ENCODE measurements at regions not wholly inside any gene's neighbourhood (a gene's known extent, or its start where the extent isn't known, plus 50 kb on each side); places are given as distances from the start of the nearest gene placed in this dataset.

DNA sequence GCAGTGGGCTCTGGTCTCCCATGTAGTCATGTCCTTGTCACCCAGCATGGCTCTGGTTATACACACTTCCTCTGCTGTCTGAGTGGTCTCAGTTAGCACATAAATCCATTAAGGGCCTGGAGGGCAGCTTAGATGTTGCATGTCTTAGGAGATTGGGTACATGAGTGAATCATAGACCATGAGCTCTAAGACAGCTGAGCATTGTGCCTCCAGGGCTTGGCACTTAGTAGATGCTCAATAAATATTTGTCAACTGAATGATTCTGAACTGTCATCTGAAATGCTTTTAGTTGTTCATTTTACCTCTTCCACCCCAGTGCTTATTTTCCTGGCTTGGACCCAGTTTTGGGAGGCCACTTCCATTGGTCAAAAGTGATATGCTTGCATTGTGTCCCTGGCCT lies 135.6 kb downstream of the BOD1 start:
- CTCF ChIA-PET: no interaction called here
- TF ChIP-seq FOXM1 (IDR thresholded peaks at IDR 0.05; ENCODE audit: borderline replicate concordance) (no peak), HDGF (IDR thresholded peaks at IDR 0.05; ENCODE audit: borderline replicate concordance) (no peak), FOXK2 (IDR thresholded peaks at IDR 0.05) (no peak), ZNF384 (IDR thresholded peaks at IDR 0.05) (no peak), BHLHE40 (IDR thresholded peaks at IDR 0.05; ENCODE audit: borderline replicate concordance) (no peak), LEF1 (IDR thresholded peaks at IDR 0.05; ENCODE audit: borderline replicate concordance) (no peak), SUZ12 (IDR thresholded peaks at IDR 0.05) (no peak), TARDBP (IDR thresholded peaks at IDR 0.05) (no peak), CTBP1 (IDR thresholded peaks at IDR 0.05; ENCODE audit: borderline replicate concordance) (no peak), ELF4 (IDR thresholded peaks at IDR 0.05) (no peak)
- TF ChIP-seq, protein P1, sequence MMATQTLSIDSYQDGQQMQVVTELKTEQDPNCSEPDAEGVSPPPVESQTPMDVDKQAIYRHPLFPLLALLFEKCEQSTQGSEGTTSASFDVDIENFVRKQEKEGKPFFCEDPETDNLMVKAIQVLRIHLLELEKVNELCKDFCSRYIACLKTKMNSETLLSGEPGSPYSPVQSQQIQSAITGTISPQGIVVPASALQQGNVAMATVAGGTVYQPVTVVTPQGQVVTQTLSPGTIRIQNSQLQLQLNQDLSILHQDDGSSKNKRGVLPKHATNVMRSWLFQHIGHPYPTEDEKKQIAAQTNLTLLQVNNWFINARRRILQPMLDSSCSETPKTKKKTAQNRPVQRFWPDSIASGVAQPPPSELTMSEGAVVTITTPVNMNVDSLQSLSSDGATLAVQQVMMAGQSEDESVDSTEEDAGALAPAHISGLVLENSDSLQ (IDR thresholded peaks at IDR 0.05): no peak
- no peak for DNase-seq (ENCODE audit: extremely low spot score)
- POLR2A ChIA-PET: no interaction called here

DNA sequence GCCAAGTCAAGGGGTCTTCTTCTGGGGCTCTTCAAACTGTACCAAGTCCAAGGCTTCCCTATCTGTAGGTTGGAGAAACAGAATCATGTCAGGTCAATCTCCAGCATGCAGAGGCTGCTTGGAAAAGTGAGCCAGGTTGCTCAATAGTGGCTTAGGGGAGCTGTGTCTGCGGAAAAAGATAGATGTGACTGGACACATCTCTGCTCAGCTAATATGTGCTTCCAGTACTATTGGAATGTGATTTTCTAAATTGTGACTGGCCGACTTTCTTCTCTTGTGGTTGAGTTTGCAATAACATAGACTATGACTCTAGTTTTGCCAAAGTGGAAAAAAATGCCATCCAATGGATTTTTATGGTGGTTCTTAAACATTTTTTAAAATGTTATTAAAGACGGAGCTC lies 136.7 kb downstream of the BOD1 start:
- ChIA-PET CTCF (no interaction called here), POLR2A (no interaction called here)
- DNase-seq (ENCODE audit: extremely low spot score): no peak
- TF ChIP-seq LEF1 (IDR thresholded peaks at IDR 0.05; ENCODE audit: borderline replicate concordance) (no peak), SUZ12 (IDR thresholded peaks at IDR 0.05) (no peak), FOXM1 (IDR thresholded peaks at IDR 0.05; ENCODE audit: borderline replicate concordance) (no peak), BHLHE40 (IDR thresholded peaks at IDR 0.05; ENCODE audit: borderline replicate concordance) (no peak), ARNT (IDR thresholded peaks at IDR 0.05) (no peak)
- TF ChIP-seq, protein P1 (IDR thresholded peaks at IDR 0.05): no peak

DNA sequence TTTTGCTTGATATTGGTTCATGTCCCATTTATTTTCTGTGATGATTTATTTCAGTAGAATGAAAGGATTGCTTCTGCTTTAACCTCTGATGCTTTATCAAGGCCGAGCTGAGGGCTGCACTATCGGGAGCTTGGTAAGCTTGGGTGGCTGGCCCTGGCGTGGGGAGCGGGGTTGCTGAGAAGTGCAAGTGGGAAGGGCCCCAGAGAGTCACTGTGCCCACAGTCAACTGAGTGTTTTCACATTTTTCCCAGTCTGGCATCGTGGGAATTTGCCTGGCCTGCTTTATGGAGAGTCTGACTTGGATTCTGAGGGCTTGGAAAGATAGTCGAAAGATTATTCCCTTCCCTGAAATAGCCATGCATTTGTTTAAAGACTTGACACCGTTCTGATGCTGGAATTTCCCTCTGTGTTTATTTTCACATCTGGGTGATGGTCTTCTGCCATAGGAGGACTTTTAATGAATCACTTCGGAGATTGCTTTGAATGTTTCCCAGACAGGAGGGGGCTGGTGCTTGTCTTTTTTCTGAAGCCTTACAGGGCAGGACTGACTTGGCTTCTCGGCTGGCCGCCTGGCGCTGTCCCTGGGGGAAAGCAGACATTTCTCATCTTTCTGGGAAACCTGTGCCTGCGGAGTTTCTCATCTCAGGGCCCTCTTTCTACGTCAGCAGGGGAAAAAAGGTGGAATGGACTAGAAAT lies 139.0 kb downstream of the BOD1 start:
- POLR2A ChIA-PET: no interaction called here
- CTCF ChIA-PET: no interaction called here
- no peak for DNase-seq (ENCODE audit: extremely low spot score)
- TF ChIP-seq NFRKB (IDR thresholded peaks at IDR 0.05) (no peak), LEF1 (IDR thresholded peaks at IDR 0.05; ENCODE audit: borderline replicate concordance) (no peak), FOXM1 (IDR thresholded peaks at IDR 0.05; ENCODE audit: borderline replicate concordance) (no peak), TARDBP (IDR thresholded peaks at IDR 0.05) (no peak), ARNT (IDR thresholded peaks at IDR 0.05) (no peak), L3MBTL2 (conservative IDR thresholded peaks at IDR 0.05) (no peak), ELF4 (IDR thresholded peaks at IDR 0.05) (no peak), ZNF384 (IDR thresholded peaks at IDR 0.05) (no peak), FOXK2 (IDR thresholded peaks at IDR 0.05) (no peak), SUZ12 (IDR thresholded peaks at IDR 0.05) (no peak)
- TF ChIP-seq, protein P1 (IDR thresholded peaks at IDR 0.05): no peak

DNA sequence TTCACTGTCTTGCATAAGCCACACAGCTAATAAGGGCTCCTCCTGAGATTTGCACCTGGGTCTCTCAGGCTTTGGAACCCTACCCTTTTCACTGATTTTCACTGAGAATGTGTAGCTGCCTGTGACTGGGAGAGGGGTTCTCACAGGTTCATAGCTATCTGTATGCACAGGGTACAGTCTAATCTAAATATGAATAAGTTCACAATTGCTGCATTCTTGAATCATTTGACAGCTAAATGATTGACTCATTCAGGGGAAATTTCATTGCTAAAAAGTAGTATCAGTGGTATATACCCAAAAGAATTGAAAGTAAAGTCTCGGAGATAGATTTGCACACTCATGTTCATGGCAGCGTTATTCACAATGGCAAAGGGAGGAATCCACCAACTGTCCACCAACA lies 140.7 kb downstream of the BOD1 start:
- ChIA-PET CTCF (no interaction called here), POLR2A (no interaction called here)
- no peak for DNase-seq (ENCODE audit: extremely low spot score)
- TF ChIP-seq HDGF (IDR thresholded peaks at IDR 0.05; ENCODE audit: borderline replicate concordance) (no peak), ARNT (IDR thresholded peaks at IDR 0.05) (no peak), FOXK2 (IDR thresholded peaks at IDR 0.05) (no peak), ELF4 (IDR thresholded peaks at IDR 0.05) (no peak), LEF1 (IDR thresholded peaks at IDR 0.05; ENCODE audit: borderline replicate concordance) (no peak), SUZ12 (IDR thresholded peaks at IDR 0.05) (no peak), TARDBP (IDR thresholded peaks at IDR 0.05) (no peak), BHLHE40 (IDR thresholded peaks at IDR 0.05; ENCODE audit: borderline replicate concordance) (no peak), NFRKB (IDR thresholded peaks at IDR 0.05) (no peak), ZNF384 (IDR thresholded peaks at IDR 0.05) (no peak), L3MBTL2 (conservative IDR thresholded peaks at IDR 0.05) (no peak), SP1 (IDR thresholded peaks at IDR 0.05) (no peak), FOXA1 (IDR thresholded peaks at IDR 0.05) (no peak), CTBP1 (IDR thresholded peaks at IDR 0.05; ENCODE audit: borderline replicate concordance) (no peak), FOXM1 (IDR thresholded peaks at IDR 0.05; ENCODE audit: borderline replicate concordance) (no peak)
- TF ChIP-seq, protein P1 (IDR thresholded peaks at IDR 0.05): no peak

DNA sequence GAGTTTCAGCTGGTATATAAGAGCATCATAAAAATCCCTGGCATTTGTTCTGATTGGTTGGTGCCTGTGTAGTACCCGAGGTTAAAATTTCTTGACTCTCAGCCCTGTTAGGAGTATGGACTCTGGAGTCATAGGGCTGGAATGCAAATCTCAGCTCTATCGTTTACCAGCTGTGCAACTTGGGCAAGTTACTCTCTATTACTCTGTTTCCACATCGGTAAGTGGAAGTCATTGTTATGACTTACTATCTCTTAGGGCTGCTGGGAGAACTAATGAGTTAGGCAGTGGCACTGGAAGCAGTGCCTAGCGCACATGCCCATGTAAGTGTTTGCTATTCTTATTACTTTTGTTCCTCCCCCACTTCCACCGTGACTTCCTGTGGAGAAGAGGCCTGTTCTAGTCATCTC lies 141.6 kb downstream of the BOD1 start:
- POLR2A ChIA-PET: no interaction called here
- DNase-seq (ENCODE audit: extremely low spot score): no peak

More for the DNA sequence above, 141.6 kb downstream of the BOD1 start:
- no peak for TF ChIP-seq CTBP1 (IDR thresholded peaks at IDR 0.05; ENCODE audit: borderline replicate concordance)
- TF ChIP-seq NFRKB (IDR thresholded peaks at IDR 0.05): no peak
- no peak for TF ChIP-seq SP1 (IDR thresholded peaks at IDR 0.05)
- no peak for TF ChIP-seq BHLHE40 (IDR thresholded peaks at IDR 0.05; ENCODE audit: borderline replicate concordance)
- TF ChIP-seq ELF4 (IDR thresholded peaks at IDR 0.05): no peak
- no peak for TF ChIP-seq FOXA1 (IDR thresholded peaks at IDR 0.05)
- no peak for TF ChIP-seq SUZ12 (IDR thresholded peaks at IDR 0.05)
- no peak for TF ChIP-seq L3MBTL2 (conservative IDR thresholded peaks at IDR 0.05)
- no peak for TF ChIP-seq ARNT (IDR thresholded peaks at IDR 0.05)
- TF ChIP-seq FOXM1 (IDR thresholded peaks at IDR 0.05; ENCODE audit: borderline replicate concordance): no peak
- no peak for TF ChIP-seq LEF1 (IDR thresholded peaks at IDR 0.05; ENCODE audit: borderline replicate concordance)
- TF ChIP-seq, protein P1 (IDR thresholded peaks at IDR 0.05): no peak
- CTCF ChIA-PET: interaction anchor here (1.4 kb wide), 1 partner anchor 10 kb away, joined by 3 read pairs; no protein-coding TSS in a partner anchor

All from HEK293T (cell line).